ENCODE measurements at regions not wholly inside any gene's neighbourhood (a gene's known extent, or its start where the extent isn't known, plus 50 kb on each side); places are given as distances from the start of the nearest gene placed in this dataset.
"Not testable (repeated sequence)": the region's sequence is repeated elsewhere in the genome, so short reads cannot be mapped to it uniquely, and the experiment has no call there.

DNA sequence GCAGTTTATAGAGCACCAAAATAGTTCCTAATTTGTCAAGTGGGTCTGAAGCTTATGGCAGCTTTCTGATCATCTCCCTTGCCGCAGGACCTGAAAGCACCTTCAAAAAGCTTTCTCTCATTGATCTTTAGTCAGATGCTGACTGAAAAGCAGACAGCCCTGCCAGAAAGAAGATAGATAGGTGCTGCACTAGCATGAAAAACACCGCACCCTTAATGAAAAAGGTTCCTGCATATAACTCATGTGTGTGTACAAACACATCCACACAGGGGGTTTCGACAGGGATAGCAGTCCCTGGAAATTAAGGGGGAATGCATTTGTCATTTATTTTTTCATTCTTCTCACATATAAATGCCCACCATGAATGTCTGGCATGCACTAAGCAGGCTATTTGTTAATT is 361.7 kb upstream of the SNX7 start:
- no peak for DNase-seq (ENCODE audit: low read depth in 1 of 2, low spot score in 1 of 2)
- no peak for TF ChIP-seq JUND (IDR thresholded peaks at IDR 0.05; ENCODE audit: low read depth)
- in situ Hi-C loops (cut with HindIII; ENCODE audit: low pct_unique_long_range_greater_than_20kb, low sequenced_read_pairs): no loop called here

DNA sequence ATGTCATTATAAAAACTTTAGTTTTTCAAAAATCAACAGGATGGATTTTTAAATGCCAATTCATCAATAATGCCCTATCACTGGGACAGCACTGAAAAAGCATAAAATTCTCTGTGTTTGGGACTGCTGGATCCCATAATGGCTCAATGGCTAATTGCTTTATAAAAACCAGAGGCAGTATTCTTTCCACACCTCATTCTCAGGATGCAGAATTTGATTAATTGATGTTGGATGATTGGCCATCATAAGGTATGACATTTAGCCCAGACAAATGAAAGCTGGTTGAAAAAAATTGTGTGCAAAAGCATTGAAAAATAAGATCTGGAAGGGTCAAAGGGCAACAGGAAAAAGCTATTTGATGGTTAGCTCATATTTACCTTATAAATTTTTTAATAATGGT is 362.2 kb upstream of the SNX7 start:
- in situ Hi-C loops (cut with HindIII; ENCODE audit: low pct_unique_long_range_greater_than_20kb, low sequenced_read_pairs): no loop called here
- no peak for TF ChIP-seq JUND (IDR thresholded peaks at IDR 0.05; ENCODE audit: low read depth)
- no peak for DNase-seq (ENCODE audit: low read depth in 1 of 2, low spot score in 1 of 2)

GRCh38 chr1:98298319-98298718 is 363.2 kb upstream of the SNX7 start:
- no peak for DNase-seq (ENCODE audit: low read depth in 1 of 2, low spot score in 1 of 2)
- no peak for TF ChIP-seq JUND (IDR thresholded peaks at IDR 0.05; ENCODE audit: low read depth)
- in situ Hi-C loops (cut with HindIII; ENCODE audit: low pct_unique_long_range_greater_than_20kb, low sequenced_read_pairs): no loop called here

DNA sequence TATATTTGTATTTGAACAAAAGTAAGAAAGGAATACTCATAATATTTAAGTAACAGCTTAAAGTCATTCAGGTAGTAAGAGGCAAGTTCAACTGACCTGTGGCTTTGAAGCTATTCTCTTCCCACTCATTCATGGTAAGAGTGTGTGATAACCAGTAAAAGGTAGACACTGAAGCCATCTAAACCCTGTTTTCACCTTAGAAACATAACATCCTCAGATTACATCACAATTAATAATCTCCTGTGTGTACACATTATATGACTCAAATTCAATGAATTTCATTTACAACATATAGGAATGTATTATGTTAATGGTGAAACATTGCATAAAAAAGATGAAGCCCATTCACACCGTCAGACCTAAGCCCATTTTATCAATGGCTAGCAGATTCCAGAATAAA is 364.8 kb upstream of the SNX7 start:
- no peak for TF ChIP-seq JUND (IDR thresholded peaks at IDR 0.05; ENCODE audit: low read depth)

GRCh38 chr1:98294127-98294526 is 367.4 kb upstream of the SNX7 start:
- TF ChIP-seq JUND (IDR thresholded peaks at IDR 0.05; ENCODE audit: low read depth): no peak

More for the DNA sequence above, 364.8 kb upstream of the SNX7 start:
- DNase-seq (ENCODE audit: low read depth in 1 of 2, low spot score in 1 of 2): no peak
- in situ Hi-C loops (cut with HindIII; ENCODE audit: low pct_unique_long_range_greater_than_20kb, low sequenced_read_pairs): no loop called here

GRCh38 chr1:98292994-98293393 is 368.5 kb upstream of the SNX7 start:
- in situ Hi-C loops (cut with HindIII; ENCODE audit: low pct_unique_long_range_greater_than_20kb, low sequenced_read_pairs): no loop called here
- DNase-seq (ENCODE audit: low read depth in 1 of 2, low spot score in 1 of 2): no peak
- no peak for TF ChIP-seq JUND (IDR thresholded peaks at IDR 0.05; ENCODE audit: low read depth)

More at GRCh38 chr1:98294127-98294526, 367.4 kb upstream of the SNX7 start:
- no peak for DNase-seq (ENCODE audit: low read depth in 1 of 2, low spot score in 1 of 2)
- in situ Hi-C loops (cut with HindIII; ENCODE audit: low pct_unique_long_range_greater_than_20kb, low sequenced_read_pairs): no loop called here

DNA sequence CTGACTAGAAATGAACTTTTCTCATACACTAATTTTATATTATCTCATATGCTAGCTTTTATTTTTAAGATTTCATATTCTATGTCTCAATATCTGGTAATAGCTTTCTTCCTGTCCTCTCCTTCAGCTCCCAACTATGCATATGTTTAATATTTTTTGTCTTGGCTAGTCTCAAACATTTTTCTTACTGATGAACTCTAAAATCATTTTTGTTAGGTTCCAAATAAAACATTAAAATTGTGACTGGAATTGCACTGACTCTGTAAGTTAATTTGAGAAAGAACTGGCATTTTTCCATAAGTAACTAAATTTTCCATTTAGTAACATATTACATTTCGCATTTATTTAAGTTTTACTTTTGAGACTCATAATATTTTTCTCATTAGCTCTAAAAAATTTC is 368.5 kb upstream of the DPYD start:
- in situ Hi-C loops (cut with HindIII; ENCODE audit: low pct_unique_long_range_greater_than_20kb, low sequenced_read_pairs): no loop called here
- no peak for TF ChIP-seq JUND (IDR thresholded peaks at IDR 0.05; ENCODE audit: low read depth)
- no peak for DNase-seq (ENCODE audit: low read depth in 1 of 2, low spot score in 1 of 2)

DNA sequence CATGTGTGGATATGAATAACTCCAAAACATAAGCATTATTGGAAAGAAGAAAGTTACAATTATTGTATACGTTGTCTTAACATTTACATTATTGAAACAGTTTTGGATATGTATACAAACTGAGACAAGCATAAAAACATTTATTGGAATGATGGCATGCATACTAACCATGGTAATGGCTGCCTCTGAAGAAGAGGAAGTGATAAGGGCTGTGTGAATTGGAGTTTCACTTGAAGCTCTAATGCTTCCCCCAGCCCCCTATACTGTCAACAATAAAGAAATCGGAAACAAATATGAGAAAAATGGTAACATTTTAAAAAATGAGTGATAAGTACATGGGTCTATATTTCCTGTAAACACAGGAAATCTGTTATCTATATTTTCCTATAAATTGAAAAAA is 367.7 kb upstream of the DPYD start:
- no peak for TF ChIP-seq JUND (IDR thresholded peaks at IDR 0.05; ENCODE audit: low read depth)
- in situ Hi-C loops (cut with HindIII; ENCODE audit: low pct_unique_long_range_greater_than_20kb, low sequenced_read_pairs): no loop called here
- DNase-seq (ENCODE audit: low read depth in 1 of 2, low spot score in 1 of 2): no peak

- TF ChIP-seq JUND (IDR thresholded peaks at IDR 0.05; ENCODE audit: low read depth): no peak
- no peak for DNase-seq (ENCODE audit: low read depth in 1 of 2, low spot score in 1 of 2)
- in situ Hi-C loops (cut with HindIII; ENCODE audit: low pct_unique_long_range_greater_than_20kb, low sequenced_read_pairs): no loop called here
These were observed 366.8 kb upstream of the DPYD start for GRCh38 chr1:98287626-98288025.

GRCh38 chr1:98286656-98287055 is 365.8 kb upstream of the DPYD start:
- no peak for TF ChIP-seq JUND (IDR thresholded peaks at IDR 0.05; ENCODE audit: low read depth)
- no peak for DNase-seq (ENCODE audit: low read depth in 1 of 2, low spot score in 1 of 2)
- in situ Hi-C loops (cut with HindIII; ENCODE audit: low pct_unique_long_range_greater_than_20kb, low sequenced_read_pairs): no loop called here

GRCh38 chr1:98285286-98285685 is 364.5 kb upstream of the DPYD start:
- DNase-seq (ENCODE audit: low read depth in 1 of 2, low spot score in 1 of 2); in situ Hi-C loops (cut with HindIII; ENCODE audit: low pct_unique_long_range_greater_than_20kb, low sequenced_read_pairs): not testable (repeated sequence)

DNA sequence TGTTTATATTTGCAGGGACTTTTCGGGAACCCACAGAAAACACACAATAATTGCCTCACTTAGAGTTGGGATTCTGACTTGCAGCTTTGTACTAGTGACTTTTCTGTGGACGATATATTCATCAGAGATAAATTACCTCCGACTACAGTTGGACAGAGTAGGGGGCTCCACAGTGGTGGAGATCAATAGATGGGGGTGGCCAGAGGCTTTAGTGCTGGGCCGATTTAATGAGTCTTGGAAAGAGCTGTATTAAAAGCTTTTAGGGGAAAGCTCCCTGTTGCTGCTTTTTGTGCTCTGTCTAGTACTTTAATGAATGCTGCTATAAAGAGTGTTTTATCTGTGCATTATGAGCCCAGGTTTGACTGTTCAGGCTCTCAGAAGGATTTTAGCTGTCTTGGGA is 359.2 kb upstream of the DPYD start:
- no peak for DNase-seq (ENCODE audit: low read depth in 1 of 2, low spot score in 1 of 2)
- TF ChIP-seq JUND (IDR thresholded peaks at IDR 0.05; ENCODE audit: low read depth): no peak
- in situ Hi-C loops (cut with HindIII; ENCODE audit: low pct_unique_long_range_greater_than_20kb, low sequenced_read_pairs): no loop called here

- in situ Hi-C loops (cut with HindIII; ENCODE audit: low pct_unique_long_range_greater_than_20kb, low sequenced_read_pairs): no loop called here
- no peak for TF ChIP-seq JUND (IDR thresholded peaks at IDR 0.05; ENCODE audit: low read depth)
- no peak for DNase-seq (ENCODE audit: low read depth in 1 of 2, low spot score in 1 of 2)
These were observed 357.2 kb upstream of the DPYD start for GRCh38 chr1:98278055-98278454.

DNA sequence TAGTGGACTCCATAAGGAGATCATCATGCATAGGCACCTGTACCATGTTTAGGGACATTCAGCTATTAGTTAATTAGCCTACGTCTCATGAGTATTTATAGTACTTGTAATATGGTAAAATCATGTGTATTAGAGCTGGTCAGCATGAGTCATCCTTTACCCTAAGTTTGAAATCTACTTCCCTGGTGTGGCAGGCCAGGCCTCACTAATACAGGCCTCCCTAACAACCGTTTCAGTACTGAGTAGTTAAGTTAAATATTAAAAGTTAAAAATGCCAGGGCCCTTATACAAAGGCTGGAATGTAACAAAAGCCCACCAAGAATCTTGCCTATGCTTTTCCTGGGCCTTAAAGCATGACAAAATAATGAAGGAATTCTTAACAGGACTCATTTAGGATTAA is 356.3 kb upstream of the DPYD start:
- in situ Hi-C loops (cut with HindIII; ENCODE audit: low pct_unique_long_range_greater_than_20kb, low sequenced_read_pairs): no loop called here
- DNase-seq (ENCODE audit: low read depth in 1 of 2, low spot score in 1 of 2): no peak
- no peak for TF ChIP-seq JUND (IDR thresholded peaks at IDR 0.05; ENCODE audit: low read depth)

DNA sequence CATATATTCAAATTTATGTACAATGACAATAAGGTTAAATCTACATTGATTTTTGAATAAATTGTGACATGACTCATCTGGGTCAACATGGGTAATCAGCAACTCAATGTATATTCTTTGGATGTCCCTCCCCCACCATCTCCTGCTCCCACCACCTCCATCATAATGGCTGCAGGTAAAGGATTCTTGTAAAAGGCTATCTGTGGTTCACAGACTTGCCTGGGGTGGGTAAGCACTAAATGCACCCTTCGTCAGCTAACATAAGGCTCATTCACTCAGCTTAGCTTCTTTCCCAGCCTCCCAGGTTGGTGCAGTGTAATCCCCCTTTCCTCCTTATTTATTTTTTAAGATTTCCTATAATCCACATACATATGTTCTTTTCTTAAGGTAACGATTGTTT is 355.7 kb upstream of the DPYD start:
- in situ Hi-C loops (cut with HindIII; ENCODE audit: low pct_unique_long_range_greater_than_20kb, low sequenced_read_pairs): no loop called here
- TF ChIP-seq JUND (IDR thresholded peaks at IDR 0.05; ENCODE audit: low read depth): no peak
- no peak for DNase-seq (ENCODE audit: low read depth in 1 of 2, low spot score in 1 of 2)

Data from T47D (cell line).